ENCODE measurements at regions not wholly inside any gene's neighbourhood (a gene's known extent, or its start where the extent isn't known, plus 50 kb on each side); places are given as distances from the start of the nearest gene placed in this dataset.
"Not testable (repeated sequence)": the region's sequence is repeated elsewhere in the genome, so short reads cannot be mapped to it uniquely, and the experiment has no call there.

GRCh38 chr12:124705545-124706138 lies 138.2 kb upstream of the NCOR2 start:
- DNase-seq, result peak in 1 of 2 experiments; percentile 21

GRCh38 chr12:124704619-124705018 lies 137.2 kb upstream of the NCOR2 start:
- DNase-seq, result no peak

- no peak for DNase-seq
Measured at GRCh38 chr12:124703856-124704255, 136.4 kb upstream of the NCOR2 start.

- no peak for DNase-seq
Measured at GRCh38 chr12:124702736-124703135, 135.3 kb upstream of the NCOR2 start.

- no peak for DNase-seq
Measured at GRCh38 chr12:124700810-124701592, 133.6 kb upstream of the NCOR2 start.

GRCh38 chr12:124699909-124700308 lies 132.5 kb upstream of the NCOR2 start:
- DNase-seq, result no peak

GRCh38 chr12:124698998-124699305 lies 131.5 kb upstream of the NCOR2 start:
- DNase-seq, result no peak

- DNase-seq, result no peak
Measured at GRCh38 chr12:124698211-124698997, 131.0 kb upstream of the NCOR2 start.

GRCh38 chr12:124697722-124698121 lies 130.3 kb upstream of the NCOR2 start:
- DNase-seq, result not testable (repeated sequence)

GRCh38 chr12:124696693-124697476 lies 129.5 kb upstream of the NCOR2 start:
- no peak for DNase-seq

GRCh38 chr12:124695861-124696260 lies 128.4 kb upstream of the NCOR2 start:
- no peak for DNase-seq

- DNase-seq, result no peak
Measured at GRCh38 chr12:124694846-124695497, 127.6 kb upstream of the NCOR2 start.

- DNase-seq, result no peak
Measured at GRCh38 chr12:124694250-124694649, 126.8 kb upstream of the NCOR2 start.

- DNase-seq, result no peak
Measured at GRCh38 chr12:124693111-124693723, 125.8 kb upstream of the NCOR2 start.

- DNase-seq, result no peak
Measured at GRCh38 chr12:124692443-124692842, 125.0 kb upstream of the NCOR2 start.

GRCh38 chr12:124691429-124691828 lies 124.0 kb upstream of the NCOR2 start:
- no peak for DNase-seq

- no peak for DNase-seq
Measured at GRCh38 chr12:124689631-124690030, 122.2 kb upstream of the NCOR2 start.

- DNase-seq, result no peak
Measured at GRCh38 chr12:124688356-124688992, 121.1 kb upstream of the NCOR2 start.

- peak in 1 of 2 experiments; percentile 27 for DNase-seq
Measured at GRCh38 chr12:124687917-124688316, 120.5 kb upstream of the NCOR2 start.

GRCh38 chr12:124687174-124687902 lies 119.9 kb upstream of the NCOR2 start:
- no peak for DNase-seq

Data from NCI-H526 (cell line).